Stimulated activated CD8-positive, alpha-beta memory T cell treated with anti-CD3 and anti-CD28 coated beads, Interleukin-12 subunit alpha, Interleukin-12 subunit beta, amount 100 ng/mL, for 24 hours (primary cell): ENCODE measurements at regions not wholly inside any gene's neighbourhood (a gene's known extent, or its start where the extent isn't known, plus 50 kb on each side); places are given as distances from the start of the nearest gene placed in this dataset.

Source experiments
- DNase-seq: peaks from one replicate; pipeline ENCODE4 v3.0.0-alpha.2; 2020; ENCODE audit errors: extremely low read depth

GRCh38 chr7:25844102-25844870, 307.7 kb upstream of the NFE2L3 start:
- no peak for DNase-seq

- DNase-seq, result no peak
Observed at GRCh38 chr7:25845464-25845863, 306.5 kb upstream of the NFE2L3 start.

GRCh38 chr7:25846722-25847121, 305.3 kb upstream of the NFE2L3 start:
- DNase-seq, result no peak

- no peak for DNase-seq
Observed at GRCh38 chr7:25847336-25848070, 304.5 kb upstream of the NFE2L3 start.

- DNase-seq, result no peak
Observed at GRCh38 chr7:25849500-25850184, 302.4 kb upstream of the NFE2L3 start.

- no peak for DNase-seq
Observed at GRCh38 chr7:25850216-25850615, 301.8 kb upstream of the NFE2L3 start.

GRCh38 chr7:25850735-25851134, 301.3 kb upstream of the NFE2L3 start:
- no peak for DNase-seq

- DNase-seq, result no peak
Observed at GRCh38 chr7:25851332-25852210, 300.4 kb upstream of the NFE2L3 start.

- no peak for DNase-seq
Observed at GRCh38 chr7:25852211-25852938, 299.6 kb upstream of the NFE2L3 start.

- DNase-seq, result no peak
Observed at GRCh38 chr7:25852939-25853271, 299.1 kb upstream of the NFE2L3 start.

- DNase-seq, result no peak
Observed at GRCh38 chr7:25853314-25853713, 298.7 kb upstream of the NFE2L3 start.

GRCh38 chr7:25854059-25854458, 297.9 kb upstream of the NFE2L3 start:
- no peak for DNase-seq

- DNase-seq, result no peak
Observed at GRCh38 chr7:25854608-25855497, 297.1 kb upstream of the NFE2L3 start.

GRCh38 chr7:25855854-25856782, 295.9 kb upstream of the NFE2L3 start:
- DNase-seq, result no peak

GRCh38 chr7:25857376-25858067, 294.5 kb upstream of the NFE2L3 start:
- DNase-seq, result no peak

GRCh38 chr7:25858200-25858524, 293.8 kb upstream of the NFE2L3 start:
- DNase-seq, result no peak

GRCh38 chr7:25858525-25859411, 293.2 kb upstream of the NFE2L3 start:
- no peak for DNase-seq
